HTR-8/SVneo (cell line): ENCODE measurements at regions not wholly inside any gene's neighbourhood (a gene's known extent, or its start where the extent isn't known, plus 50 kb on each side); places are given as distances from the start of the nearest gene placed in this dataset.

Experiments used
- DNase-seq: peaks from one replicate; pipeline ENCODE4 v3.0.0; 2011; ENCODE audit warnings: low spot score, mixed read lengths; ENCODE audit not compliant: insufficient read length
- FAIRE-seq: peaks from 2 replicates; lab custom pipeline; 2011; peaks lifted over from hg19 to GRCh38; lab: Jason Lieb, UNC

GRCh38 chr12:85662207-85662602, 174.0 kb downstream of the RASSF9 start:
- DNase-seq (no peak), FAIRE-seq (no peak)

- FAIRE-seq, result no peak
- no peak for DNase-seq
Observed at GRCh38 chr12:85663631-85664030, 172.6 kb downstream of the RASSF9 start.

- DNase-seq (no peak), FAIRE-seq (no peak)
Observed at GRCh38 chr12:85664429-85664828, 171.8 kb downstream of the RASSF9 start.

- FAIRE-seq (no peak), DNase-seq (no peak)
Observed at GRCh38 chr12:85669911-85670310, 166.3 kb downstream of the RASSF9 start.

- FAIRE-seq (no peak), DNase-seq (no peak)
Observed at GRCh38 chr12:85672436-85672835, 163.8 kb downstream of the RASSF9 start.

GRCh38 chr12:85673921-85674420, 162.2 kb downstream of the RASSF9 start:
- DNase-seq, result no peak
- no peak for FAIRE-seq

GRCh38 chr12:85676816-85677749, 159.1 kb downstream of the RASSF9 start:
- no peak for FAIRE-seq
- DNase-seq, result no peak

- DNase-seq, result no peak
- no peak for FAIRE-seq
Observed at GRCh38 chr12:85679296-85679695, 156.9 kb downstream of the RASSF9 start.

GRCh38 chr12:85680881-85681280, 155.3 kb downstream of the RASSF9 start:
- FAIRE-seq (no peak), DNase-seq (no peak)

GRCh38 chr12:85681333-85681732, 154.9 kb downstream of the RASSF9 start:
- no peak for DNase-seq
- no peak for FAIRE-seq

GRCh38 chr12:85683051-85683450, 153.2 kb downstream of the RASSF9 start:
- DNase-seq, result no peak
- no peak for FAIRE-seq

- no peak for FAIRE-seq
- DNase-seq, result no peak
Observed at GRCh38 chr12:85688837-85689236, 147.4 kb downstream of the RASSF9 start.

GRCh38 chr12:85690146-85690545, 146.1 kb downstream of the RASSF9 start:
- FAIRE-seq, result no peak
- no peak for DNase-seq

GRCh38 chr12:85693093-85693665, 143.0 kb downstream of the RASSF9 start:
- DNase-seq (no peak), FAIRE-seq (no peak)

GRCh38 chr12:85695097-85695715, 141.0 kb downstream of the RASSF9 start:
- FAIRE-seq, result no peak
- DNase-seq, result no peak

GRCh38 chr12:85697003-85697402, 139.2 kb downstream of the RASSF9 start:
- no peak for FAIRE-seq
- DNase-seq, result no peak

- no peak for DNase-seq
- FAIRE-seq, result no peak
Observed at GRCh38 chr12:85698937-85699336, 137.3 kb downstream of the RASSF9 start.

GRCh38 chr12:85708775-85709174, 127.4 kb downstream of the RASSF9 start:
- FAIRE-seq (no peak), DNase-seq (no peak)

- no peak for FAIRE-seq
- no peak for DNase-seq
Observed at GRCh38 chr12:85711735-85712390, 124.3 kb downstream of the RASSF9 start.

- no peak for DNase-seq
- FAIRE-seq, result no peak
Observed at GRCh38 chr12:85713373-85713772, 122.8 kb downstream of the RASSF9 start.

GRCh38 chr12:85714425-85714824, 121.8 kb downstream of the RASSF9 start:
- DNase-seq (no peak), FAIRE-seq (no peak)
